ENCODE measurements at regions not wholly inside any gene's neighbourhood (a gene's known extent, or its start where the extent isn't known, plus 50 kb on each side); places are given as distances from the start of the nearest gene placed in this dataset.

DNA sequence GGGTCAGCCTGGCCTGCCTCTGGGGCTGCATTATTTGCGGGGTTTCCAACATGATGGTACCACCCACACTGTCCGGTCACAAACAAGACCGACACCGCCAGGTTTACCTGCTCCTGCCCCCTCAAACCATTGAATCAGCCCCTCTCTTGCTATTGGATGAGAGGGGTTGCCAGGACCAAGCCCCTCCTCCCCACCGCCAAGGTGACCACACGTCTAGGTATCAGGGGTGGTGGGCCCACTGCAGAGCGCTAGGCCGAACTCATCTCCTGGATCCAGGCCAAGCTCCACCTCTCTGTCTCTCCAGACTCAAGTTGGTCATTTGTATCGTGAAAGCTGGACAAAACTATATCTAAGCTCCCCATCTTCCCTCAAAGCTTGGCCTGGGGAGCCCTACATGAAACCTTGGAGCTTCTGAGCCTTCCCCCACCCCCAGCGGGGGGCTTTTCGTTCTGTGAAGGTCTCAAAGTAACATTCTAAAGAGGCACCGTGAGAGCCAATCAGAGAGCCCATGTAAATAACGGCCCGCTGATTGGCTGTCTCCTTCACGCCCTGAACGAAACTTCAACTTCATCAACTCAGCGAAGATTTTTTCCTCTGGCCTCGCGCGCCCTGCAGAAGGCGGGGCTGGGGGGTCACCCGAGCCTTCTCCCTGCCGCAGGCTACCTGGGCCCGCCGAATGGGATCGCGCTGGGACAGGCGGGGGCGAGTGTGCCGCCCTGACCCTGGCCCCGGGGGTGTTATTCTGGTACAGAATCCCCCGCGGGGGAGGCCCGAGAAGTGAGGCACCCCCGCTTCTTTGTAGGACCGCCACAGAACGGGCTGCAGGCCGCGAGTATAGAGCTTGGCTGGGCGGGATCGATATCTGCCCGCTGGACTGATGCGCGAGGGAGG is 49.6 kb upstream of the PSD2 start:
- peaks cover 18% of the 10 kb centered on the region; the same call in 1 of the 2 replicates for H3K27me3 ChIP-seq (ENCODE audit: insufficient read depth, low read length)
- H3K9me3 Mint-ChIP-seq, result peaks cover 0 to 3% of the 10 kb centered on the region in 2 experiments; a peak in 2 of 5 replicates

More for the DNA sequence above, 49.6 kb upstream of the PSD2 start:
- TF ChIP-seq CTCF (conservative IDR thresholded peaks at IDR 0.05), result no peak
- H2BK5ac ChIP-seq (ENCODE audit: insufficient read length, low read length), result no peak overlapping the region
- no peak overlapping the region for H3T11ph ChIP-seq (ENCODE audit: low read length)
- peak overlapping the region; percentile 12 for H2AFZ ChIP-seq (ENCODE audit: low read length)
- no CpG with 5 or more reads among the region's 44 CpGs for WGBS (ENCODE audit: extremely low coverage, insufficient read length, low lambda C conversion rate)
- Mint-ChIP-seq H3K4me3 (peak overlapping the region; percentile 47 to 83), H3K4me1 (peaks cover 52 to 55% of the 10 kb centered on the region in 2 experiments), H3K36me3 (ENCODE audit: insufficient read depth in 1 of 3, low read depth in 3 of 3) (no peaks in the 10 kb centered on the region; a peak in 1 of 7 replicates), H3K27me3 (ENCODE audit: low read depth) (peaks cover 79% of the 10 kb centered on the region), H3K27ac (peak overlapping the region in 2 of 3 experiments; percentile 22 to 81; a peak in 2 of 7 replicates)
- no peak overlapping the region for H3K4ac ChIP-seq (ENCODE audit: low read depth, low read length)
- H3K79me2 ChIP-seq (ENCODE audit: insufficient read depth, low read length), result no peaks in the 10 kb centered on the region
- no peak overlapping the region for H3K18ac ChIP-seq (ENCODE audit: insufficient read length, low read depth, low read length)
- H3K9ac ChIP-seq (ENCODE audit: extremely low read depth, insufficient read length, low read length), result no peak overlapping the region
- DNase-seq, result peak; percentile 96
- H3K79me1 ChIP-seq (ENCODE audit: insufficient read depth, low read depth, low read length, poor library complexity, severe bottlenecking), result no peaks in the 10 kb centered on the region
- no peak overlapping the region for H3K14ac ChIP-seq (ENCODE audit: insufficient read depth, low read length)
- no peak overlapping the region for H3K23ac ChIP-seq (ENCODE audit: insufficient read length, low read depth, low read length)
- no peak overlapping the region for H2AK5ac ChIP-seq (ENCODE audit: insufficient read length, low read length)
- H4K91ac ChIP-seq (ENCODE audit: insufficient read length, low read depth, low read length), result no peak overlapping the region
- H2BK120ac ChIP-seq (ENCODE audit: low read depth, low read length, poor library complexity, severe bottlenecking), result no peak overlapping the region
- no peak overlapping the region for H4K8ac ChIP-seq (replicated peaks; ENCODE audit: insufficient read length, low read depth, low read length)
- no peak overlapping the region for H2BK15ac ChIP-seq (ENCODE audit: low read depth, low read length)
- H2BK20ac ChIP-seq (ENCODE audit: low read depth, low read length, poor library complexity, severe bottlenecking), result no peak overlapping the region
- peak overlapping the region; percentile 68 for H3K4me2 ChIP-seq (ENCODE audit: insufficient read depth, insufficient read length, low read length)
- H4K5ac ChIP-seq (ENCODE audit: insufficient read length, low read depth, low read length), result no peak overlapping the region
- no peaks in the 10 kb centered on the region for H3K9me3 ChIP-seq (ENCODE audit: control insufficient read depth, low read depth, low read length)
- H4K20me1 ChIP-seq (ENCODE audit: control insufficient read depth, insufficient read depth, insufficient read length), result no peaks in the 10 kb centered on the region
- H3K4me1 ChIP-seq (ENCODE audit: insufficient read depth, low read length), result peaks cover 6% of the 10 kb centered on the region; the same call in 1 of the 2 replicates
- H3K27ac ChIP-seq (ENCODE audit: insufficient read length, low read depth, low read length), result no peak overlapping the region
- no peak overlapping the region for H3K56ac ChIP-seq (ENCODE audit: insufficient read length, low read depth, low read length)
- H3K23me2 ChIP-seq (ENCODE audit: insufficient read length, low read depth, low read length, poor library complexity, severe bottlenecking), result peaks cover 27% of the 10 kb centered on the region
- H2BK12ac ChIP-seq (ENCODE audit: insufficient read length, low read depth, low read length), result no peak overlapping the region
